H9 (cell line): ENCODE measurements at regions not wholly inside any gene's neighbourhood (a gene's known extent, or its start where the extent isn't known, plus 50 kb on each side); places are given as distances from the start of the nearest gene placed in this dataset.
A peak's percentile ranks its signal among the peaks of the same experiment; 100 is the strongest.

Experiments used
- DNase-seq: peaks from one replicate; pipeline ENCODE4 v3.0.0-alpha.2; 2017
- H2AFZ ChIP-seq: one replicate; pipeline ENCODE4 v1.6.1; 2013; ENCODE audit warnings: mild to moderate bottlenecking, low read length, control low read depth, moderate library complexity
- H2AK5ac ChIP-seq: 2 replicates; pipeline ENCODE4 v1.6.1; 2013; ENCODE audit warnings: low read length, control low read depth, mixed read lengths; ENCODE audit not compliant: insufficient read length
- H2BK120ac ChIP-seq: one replicate; pipeline ENCODE4 v1.6.1; 2013; ENCODE audit warnings: low read depth, mild to moderate bottlenecking, low read length, control low read depth, inconsistent platforms; ENCODE audit not compliant: poor library complexity, severe bottlenecking
- H2BK12ac ChIP-seq: 2 replicates; pipeline ENCODE4 v1.6.1; 2013; ENCODE audit warnings: low read length, control low read depth, mixed read lengths, low read depth; ENCODE audit not compliant: insufficient read length
- H2BK15ac ChIP-seq: 2 replicates; pipeline ENCODE4 v1.6.1; 2013; ENCODE audit warnings: low read depth, low read length, control low read depth
- H2BK20ac ChIP-seq: one replicate; pipeline ENCODE4 v1.6.1; 2013; ENCODE audit warnings: low read depth, mild to moderate bottlenecking, low read length, control low read depth, inconsistent platforms; ENCODE audit not compliant: poor library complexity, severe bottlenecking
- H2BK5ac ChIP-seq: 2 replicates; pipeline ENCODE4 v1.6.1; 2013; ENCODE audit warnings: low read length, control low read depth, mixed read lengths; ENCODE audit not compliant: insufficient read length
- H3K14ac ChIP-seq: 2 replicates; pipeline ENCODE4 v1.6.1; 2013; ENCODE audit warnings: low read length, control low read depth; ENCODE audit not compliant: insufficient read depth
- H3K18ac ChIP-seq: 2 replicates; pipeline ENCODE4 v1.6.1; 2013; ENCODE audit warnings: low read depth, mild to moderate bottlenecking, mixed read lengths, low read length, control low read depth; ENCODE audit not compliant: insufficient read length
- H3K23ac ChIP-seq: 2 replicates; pipeline ENCODE4 v1.6.1; 2013; ENCODE audit warnings: low read length, control low read depth, mixed read lengths, low read depth; ENCODE audit not compliant: insufficient read length
- H3K23me2 ChIP-seq: 2 replicates; pipeline ENCODE4 v1.6.1; 2013; ENCODE audit warnings: low read depth, mild to moderate bottlenecking, mixed read lengths, low read length, control low read depth; ENCODE audit not compliant: insufficient read length, poor library complexity, severe bottlenecking
- H3K27ac ChIP-seq: 2 replicates; pipeline ENCODE4 v1.5.1; 2013; ENCODE audit warnings: low read length, control low read depth, mixed read lengths, low read depth; ENCODE audit not compliant: insufficient read length
- H3K27me3 ChIP-seq: 2 replicates; pipeline ENCODE4 v1.6.1; 2013; ENCODE audit warnings: low read length, control low read depth, inconsistent platforms; ENCODE audit not compliant: insufficient read depth
- H3K4ac ChIP-seq: 2 replicates; pipeline ENCODE4 v1.6.1; 2013; ENCODE audit warnings: low read depth, mild to moderate bottlenecking, control low read depth, inconsistent platforms, low read length, moderate library complexity
- H3K4me1 ChIP-seq: 2 replicates; pipeline ENCODE4 v1.6.1; 2013; ENCODE audit warnings: low read length, control low read depth, inconsistent platforms; ENCODE audit not compliant: insufficient read depth
- H3K4me2 ChIP-seq: 2 replicates; pipeline ENCODE4 v1.6.1; 2013; ENCODE audit warnings: low read length, control low read depth, mixed read lengths; ENCODE audit not compliant: insufficient read length, insufficient read depth
- H3K56ac ChIP-seq: 2 replicates; pipeline ENCODE4 v1.6.1; 2013; ENCODE audit warnings: low read depth, mild to moderate bottlenecking, mixed read lengths, low read length, control low read depth; ENCODE audit not compliant: insufficient read length
- H3K79me1 ChIP-seq: 2 replicates; pipeline ENCODE4 v1.6.1; 2013; ENCODE audit warnings: low read depth, mild to moderate bottlenecking, moderate library complexity, low read length, control low read depth, inconsistent platforms; ENCODE audit not compliant: insufficient read depth, poor library complexity, severe bottlenecking
- H3K79me2 ChIP-seq: 2 replicates; pipeline ENCODE4 v1.6.1; 2013; ENCODE audit warnings: low read length, control low read depth, inconsistent platforms; ENCODE audit not compliant: insufficient read depth
- H3K9ac ChIP-seq: 2 replicates; pipeline ENCODE4 v1.6.1; 2013; ENCODE audit warnings: low read length, control low read depth, mixed read lengths; ENCODE audit not compliant: insufficient read length; ENCODE audit errors: extremely low read depth
- H3K9me3 ChIP-seq: one replicate; pipeline ENCODE4 v1.6.1; 2013; ENCODE audit warnings: low read depth, low read length, inconsistent platforms; ENCODE audit not compliant: control insufficient read depth
- H3T11ph ChIP-seq: one replicate; pipeline ENCODE4 v1.6.1; 2013; ENCODE audit warnings: mild to moderate bottlenecking, low read length, control low read depth, inconsistent platforms
- H4K20me1 ChIP-seq: one replicate; pipeline ENCODE4 v1.6.1; 2013; ENCODE audit not compliant: control insufficient read depth, insufficient read length, insufficient read depth
- H4K5ac ChIP-seq: 2 replicates; pipeline ENCODE4 v1.6.1; 2013; ENCODE audit warnings: low read depth, mild to moderate bottlenecking, mixed read lengths, low read length, control low read depth; ENCODE audit not compliant: insufficient read length
- H4K8ac ChIP-seq: replicated peaks from 2 replicates; pipeline ENCODE4 v1.6.1; 2013; ENCODE audit warnings: low read length, control low read depth, mixed read lengths, low read depth; ENCODE audit not compliant: insufficient read length
- H4K91ac ChIP-seq: 2 replicates; pipeline ENCODE4 v1.6.1; 2013; ENCODE audit warnings: low read depth, mild to moderate bottlenecking, moderate library complexity, mixed read lengths, low read length, control low read depth; ENCODE audit not compliant: insufficient read length
- H3K27ac Mint-ChIP-seq, 3 experiments: 2 replicates in 2 of 3; 3 replicates in 1 of 3; pipeline ENCODE4 v1.8.0; 2020 to 2021; ENCODE audit warnings: mixed read lengths in 3 of 3, mild to moderate bottlenecking in 1 of 3, moderate library complexity in 1 of 3
- H3K27me3 Mint-ChIP-seq: 2 replicates; pipeline ENCODE4 v1.8.0; 2021; ENCODE audit warnings: low read depth, mild to moderate bottlenecking, moderate library complexity, mixed read lengths
- H3K36me3 Mint-ChIP-seq, 3 experiments: 2 replicates in 2 of 3; 3 replicates in 1 of 3; pipeline ENCODE4 v1.8.0; 2020 to 2021; ENCODE audit warnings: low read depth in 3 of 3, mixed read lengths in 3 of 3; ENCODE audit not compliant: insufficient read depth in 1 of 3
- H3K4me1 Mint-ChIP-seq, 2 experiments: 2 replicates each; pipeline ENCODE4 v1.8.0; 2020; ENCODE audit warnings: mixed read lengths in 2 of 2
- H3K4me3 Mint-ChIP-seq, 2 experiments: 2 replicates in 1 of 2; 3 replicates in 1 of 2; pipeline ENCODE4 v1.8.0; 2020 to 2021; ENCODE audit warnings: mild to moderate bottlenecking in 2 of 2, mixed read lengths in 2 of 2, moderate library complexity in 1 of 2
- H3K9me3 Mint-ChIP-seq, 2 experiments: 2 replicates in 1 of 2; 3 replicates in 1 of 2; pipeline ENCODE4 v1.8.0; 2020; ENCODE audit warnings: mild to moderate bottlenecking in 2 of 2, mixed read lengths in 2 of 2, moderate library complexity in 1 of 2
- CTCF ChIP-seq: fragments of 200-600 bp; sonication (generic); conservative IDR thresholded peaks from 3 replicates; pipeline ENCODE4 v1.8.0; 2021; ENCODE audit warnings: antibody characterized with exemption, mild to moderate bottlenecking
- WGBS: extraction: QIAGEN DNeasy Blood & Tissue Kit; methylation state at CpG from one replicate; pipeline ENCODE4 v1.1.7; 2013; ENCODE audit warnings: missing lambda C conversion rate, low lambda C conversion rate, mixed read lengths; ENCODE audit not compliant: insufficient read length; ENCODE audit errors: extremely low coverage; 5-methylcytosine and 5-hydroxymethylcytosine counted together

DNA sequence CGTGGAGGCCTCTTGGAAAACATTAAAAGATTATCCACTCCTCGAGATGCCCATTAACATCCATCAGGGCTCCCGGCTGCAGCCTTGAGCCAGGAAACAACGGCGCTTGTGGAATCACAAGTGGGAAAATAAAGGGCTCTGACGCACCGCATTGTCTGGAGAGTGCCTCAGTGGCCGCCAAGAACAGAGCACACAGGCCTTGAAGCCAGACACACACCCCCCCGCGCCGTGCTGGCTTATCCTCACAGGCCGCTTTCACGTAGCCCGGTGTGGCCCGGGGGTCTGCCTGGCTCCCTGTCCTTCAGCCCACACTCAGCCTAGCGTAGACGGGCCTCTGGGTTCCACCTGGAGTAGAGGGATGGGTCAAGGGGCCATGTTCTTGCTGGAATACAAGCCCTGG, 1020.5 kb downstream of the BRD1 start:
- no peak overlapping the region for H3K23ac ChIP-seq
- no peaks in the 10 kb centered on the region for H4K20me1 ChIP-seq
- no peak for TF ChIP-seq CTCF
- no peaks in the 10 kb centered on the region for H3K79me2 ChIP-seq
- H2BK5ac ChIP-seq: no peak overlapping the region
- Mint-ChIP-seq H3K27me3 (peaks cover 1% of the 10 kb centered on the region), H3K27ac (peak overlapping the region in 1 of 3 experiments; percentile 82; a peak in 1 of 7 replicates), H3K9me3 (peaks cover 0 to 6% of the 10 kb centered on the region in 2 experiments; a peak in 2 of 5 replicates), H3K4me1 (no peaks in the 10 kb centered on the region), H3K36me3 (peaks cover 0 to 5% (median 0%) of the 10 kb centered on the region in 3 experiments; a peak in 1 of 7 replicates), H3K4me3 (no peak overlapping the region)
- no peak overlapping the region for H2BK20ac ChIP-seq
- no peak overlapping the region for H3K9ac ChIP-seq
- H3K79me1 ChIP-seq: no peaks in the 10 kb centered on the region
- no peaks in the 10 kb centered on the region for H3K23me2 ChIP-seq
- no peak for DNase-seq
- no peak overlapping the region for H2BK15ac ChIP-seq
- no peak overlapping the region for H3K27ac ChIP-seq
- WGBS: no CpG with 5 or more reads among the region's 17 CpGs
- H4K5ac ChIP-seq: no peak overlapping the region
- H3K4ac ChIP-seq: no peak overlapping the region
- no peak overlapping the region for H3K4me2 ChIP-seq
- H3K14ac ChIP-seq: no peak overlapping the region; the same call in 1 of the 2 replicates
- H4K8ac ChIP-seq: no peak overlapping the region
- H2AFZ ChIP-seq: no peak overlapping the region
- H3K18ac ChIP-seq: no peak overlapping the region
- H2BK120ac ChIP-seq: no peak overlapping the region
- no peak overlapping the region for H3K56ac ChIP-seq
- no peak overlapping the region for H2AK5ac ChIP-seq
- H3T11ph ChIP-seq: no peak overlapping the region
- H3K4me1 ChIP-seq: no peaks in the 10 kb centered on the region
- no peak overlapping the region for H2BK12ac ChIP-seq
- H4K91ac ChIP-seq: no peak overlapping the region
- H3K27me3 ChIP-seq: no peaks in the 10 kb centered on the region
- H3K9me3 ChIP-seq: no peaks in the 10 kb centered on the region
